Right cardiac atrium (tissue), 5 donors: ENCODE measurements at regions not wholly inside any gene's neighbourhood (a gene's known extent, or its start where the extent isn't known, plus 50 kb on each side); places are given as distances from the start of the nearest gene placed in this dataset.
"Not testable (repeated sequence)": the region's sequence is repeated elsewhere in the genome, so short reads cannot be mapped to it uniquely, and the experiment has no call there.

Experiments used
- ATAC-seq, 2 donors: fragments of 200-7000 bp; cut with Tn5 transposase; one replicate each; pipeline versions ENCODE4 v1.8.0 to v1.9.1; 2020; ENCODE audit warnings: moderate library complexity in 2 of 2, mild to moderate bottlenecking in 1 of 2
- DNase-seq, 3 donors: peaks; one replicate each; pipeline ENCODE4 v3.0.0-alpha.2; 2020
- H3K27ac ChIP-seq: one replicate; pipeline ENCODE4 v1.5.1; 2013; ENCODE audit warnings: mild to moderate bottlenecking, low read length, control low read depth, moderate library complexity
- H3K27me3 ChIP-seq: one replicate; pipeline ENCODE4 v1.6.1; 2013; ENCODE audit not compliant: control insufficient read depth, insufficient read depth
- H3K4me1 ChIP-seq: one replicate; pipeline ENCODE4 v1.6.1; 2013; ENCODE audit warnings: low read length; ENCODE audit not compliant: control insufficient read depth, insufficient read depth
- H3K4me3 ChIP-seq: one replicate; pipeline ENCODE4 v1.5.1; 2013; ENCODE audit warnings: low read length, control low read depth
- H3K9me3 ChIP-seq: one replicate; pipeline ENCODE4 v1.6.1; 2013; ENCODE audit warnings: low read length; ENCODE audit not compliant: control insufficient read depth
- WGBS: extraction: QIAGEN DNeasy Blood & Tissue Kit; methylation state at CpG from one replicate; pipeline ENCODE4 v1.1.7; 2013; 5-methylcytosine and 5-hydroxymethylcytosine counted together
- intact Hi-C, 4 donors: fragments of 100-400 bp; cut with DNase I; formaldehyde crosslinking; loops; one replicate each; pipeline versions ENCODE4 v1.11.0 to v1.14.0; 2022 to 2023
- donor health status: healthy with polysubstance abuse.
- donor health status: DM: no; HTN: yes; CAD: no.
- donor health status: DM: no; HTN: no; CAD: no.
- donor health status: DM: no; HTN: yes; CAD: no; lungs with severe emphysema.
- donor health status: DM: yes; HTN: yes; CAD: no.

DNA sequence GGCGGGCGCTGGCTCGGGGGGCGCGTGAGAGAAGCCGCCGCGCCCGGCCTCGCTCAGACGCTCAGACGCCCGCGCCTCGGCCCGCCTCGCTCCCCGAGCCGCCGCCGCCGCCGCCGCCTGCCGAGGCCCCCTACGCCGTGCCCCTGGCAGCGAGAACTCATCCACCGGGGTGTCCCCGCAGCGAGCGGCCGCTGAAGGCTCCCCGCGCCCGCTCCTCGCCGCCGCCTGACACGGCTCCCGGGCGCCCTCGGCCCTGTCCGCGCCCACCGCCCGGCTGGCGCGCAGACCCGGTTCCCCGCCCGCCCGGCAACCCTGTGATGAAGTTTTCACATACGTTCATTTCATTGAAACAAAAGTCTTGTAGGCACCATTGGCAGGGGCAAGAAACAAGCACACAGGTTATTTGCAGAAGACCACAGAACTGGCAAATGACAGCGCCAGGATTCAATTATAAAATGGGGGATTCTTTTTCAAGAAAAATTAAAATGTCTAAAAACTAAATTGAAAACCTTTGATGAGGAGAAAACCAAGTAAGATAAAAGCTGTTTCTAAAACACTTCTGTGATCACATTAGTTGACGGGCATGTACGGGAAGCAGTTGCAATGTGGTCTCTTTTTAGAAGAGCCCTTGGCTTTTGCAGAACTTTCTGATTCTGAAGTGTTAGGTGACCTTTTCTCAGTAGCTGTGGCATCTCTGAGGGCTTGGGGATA lies 50.5 kb upstream of the TUBA3D start:
- ATAC-seq = no peak
- 4% methylated on average over 44 of the region's 57 CpGs for WGBS
- peak overlapping the region; percentile 40 for H3K4me3 ChIP-seq
- intact Hi-C loops = no loop called here
- no peak overlapping the region for H3K27ac ChIP-seq
- no peaks in the 10 kb centered on the region for H3K4me1 ChIP-seq
- H3K9me3 ChIP-seq = no peaks in the 10 kb centered on the region
- peak in 1 of 3 donors; percentile 36 for DNase-seq
- no peaks in the 10 kb centered on the region for H3K27me3 ChIP-seq

DNA sequence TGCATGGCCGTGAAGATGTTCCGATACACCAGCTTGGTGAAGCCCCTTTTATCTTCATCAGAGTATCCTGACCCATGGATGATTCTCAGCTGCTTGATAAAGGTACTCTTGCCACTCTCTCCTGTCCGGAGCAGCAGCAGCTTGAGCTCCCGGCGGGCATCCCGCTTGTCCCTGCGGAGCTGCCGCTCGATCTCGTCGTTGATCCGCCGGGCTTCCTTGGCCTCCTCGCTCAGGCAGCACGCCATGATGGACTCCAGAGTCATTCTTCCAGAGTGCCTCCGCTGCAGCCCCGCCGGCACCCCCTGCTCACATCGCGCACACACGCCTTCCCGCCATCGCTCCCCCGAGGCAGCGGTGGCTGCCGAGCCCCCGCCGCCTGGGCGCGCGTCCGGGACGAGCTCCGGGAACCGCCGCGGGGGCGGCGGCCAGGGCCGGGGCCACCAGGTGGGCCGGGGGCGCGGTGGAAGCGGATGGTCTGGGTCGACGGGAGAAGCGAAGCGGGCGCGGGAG lies 51.3 kb upstream of the TUBA3D start:
- H3K27ac ChIP-seq, intact Hi-C loops, ATAC-seq, H3K4me1 ChIP-seq, DNase-seq, H3K9me3 ChIP-seq, H3K27me3 ChIP-seq: not testable (repeated sequence)
- 10% methylated on average over 50 of the region's 50 CpGs for WGBS
- peak overlapping the region; percentile 40 for H3K4me3 ChIP-seq

DNA sequence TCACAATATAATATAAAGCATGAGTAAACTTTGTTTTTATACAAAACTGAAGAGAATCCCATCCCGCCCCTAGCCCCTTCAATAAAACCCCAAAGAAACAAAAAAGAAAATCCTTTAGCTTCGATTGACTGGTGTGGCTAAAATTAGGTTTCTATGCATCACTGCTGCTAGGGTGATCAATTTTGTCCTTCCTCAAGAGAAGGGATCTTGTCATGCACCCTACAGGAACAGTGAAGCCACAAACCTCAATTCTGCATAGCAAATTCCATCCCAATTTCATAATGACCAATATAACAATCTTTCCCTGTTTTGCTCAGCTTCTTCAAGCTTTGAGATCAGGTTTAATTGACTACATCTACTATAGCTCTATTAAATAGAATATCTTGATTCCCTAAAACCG lies 55.2 kb upstream of the TUBA3D start:
- DNase-seq, H3K9me3 ChIP-seq, H3K27me3 ChIP-seq, H3K4me1 ChIP-seq, intact Hi-C loops, H3K4me3 ChIP-seq, ATAC-seq, H3K27ac ChIP-seq: not testable (repeated sequence)
- 76% methylated on average over 3 of the region's 3 CpGs for WGBS

DNA sequence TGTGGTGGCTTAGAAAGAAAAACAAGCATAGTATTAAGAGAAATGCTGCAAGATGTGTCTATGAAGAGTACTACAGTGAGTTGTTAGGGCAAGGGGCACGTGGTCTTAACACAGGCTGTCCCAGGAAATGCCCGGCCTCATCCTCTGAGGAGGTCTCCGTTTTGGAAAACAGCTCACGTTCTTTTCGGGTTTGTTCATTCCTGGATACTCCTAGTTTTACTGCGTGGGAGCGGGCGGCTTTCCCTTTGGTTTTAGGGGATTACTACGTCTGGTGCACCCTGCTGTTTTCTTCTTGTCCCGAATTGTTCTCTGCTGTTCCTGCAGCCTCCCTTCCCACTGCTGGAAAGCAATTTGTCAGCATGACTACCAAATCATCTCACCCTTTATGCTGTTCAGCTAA lies 55.5 kb upstream of the RAB6D start:
- ATAC-seq = no peak
- H3K9me3 ChIP-seq = no peaks in the 10 kb centered on the region
- H3K4me3 ChIP-seq = no peak overlapping the region
- DNase-seq = no peak
- H3K4me1 ChIP-seq = no peaks in the 10 kb centered on the region
- no peaks in the 10 kb centered on the region for H3K27me3 ChIP-seq
- 31% methylated on average over 10 of the region's 10 CpGs for WGBS
- intact Hi-C loops = loop anchor here in 3 of 4 donors (10.0 kb wide), 2 partner anchors 255 to 725 kb away; no protein-coding TSS in a partner anchor
- no peak overlapping the region for H3K27ac ChIP-seq

DNA sequence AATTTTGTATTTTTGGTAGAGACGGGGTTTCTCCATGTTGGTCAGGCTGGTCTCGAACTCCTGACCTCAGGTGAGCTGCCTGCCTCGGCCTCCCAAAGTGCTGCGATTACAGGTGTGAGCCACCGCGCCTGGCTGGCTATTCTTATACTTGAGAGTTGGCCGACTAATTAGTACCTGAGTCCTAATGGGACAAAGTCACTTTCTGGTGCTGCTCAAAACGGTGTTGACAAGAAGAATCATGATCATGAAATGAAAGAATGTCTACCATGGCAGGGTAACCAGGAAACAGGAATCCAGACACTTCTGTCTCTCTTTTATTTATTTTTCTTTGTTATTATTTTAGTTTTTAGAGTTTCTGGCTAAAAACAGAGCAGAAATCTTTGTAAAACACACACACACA lies 54.7 kb upstream of the RAB6D start:
- no peak for DNase-seq
- intact Hi-C loops = loop anchor here in 3 of 4 donors (10.0 kb wide), 2 partner anchors 256 to 726 kb away; no protein-coding TSS in a partner anchor
- WGBS = 78% methylated on average over 8 of the region's 8 CpGs
- no peaks in the 10 kb centered on the region for H3K9me3 ChIP-seq
- no peak overlapping the region for H3K4me3 ChIP-seq
- no peaks in the 10 kb centered on the region for H3K4me1 ChIP-seq
- no peak overlapping the region for H3K27ac ChIP-seq
- no peaks in the 10 kb centered on the region for H3K27me3 ChIP-seq
- no peak for ATAC-seq

DNA sequence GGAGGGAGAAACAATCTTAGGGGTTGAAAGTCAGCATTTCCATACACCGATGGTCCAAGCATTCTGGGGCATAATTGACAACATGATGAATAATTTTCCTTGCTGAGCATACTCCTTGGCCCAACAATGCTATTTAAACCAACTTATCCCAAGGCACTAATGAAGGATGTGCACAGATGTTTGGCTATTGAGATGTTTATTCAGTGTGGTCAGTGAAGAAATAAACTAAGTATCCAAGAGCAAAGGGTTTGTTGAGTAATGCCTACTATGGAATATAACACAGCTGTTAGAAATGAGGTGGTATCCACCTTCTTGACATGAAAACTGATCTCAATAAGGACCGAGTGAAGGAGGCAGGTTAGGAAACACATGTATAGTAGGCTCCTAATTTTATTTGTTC lies 53.9 kb upstream of the RAB6D start:
- Histone ChIP-seq H3K4me1 (no peaks in the 10 kb centered on the region), H3K27me3 (peaks cover 2% of the 10 kb centered on the region), H3K27ac (no peak overlapping the region), H3K9me3 (no peaks in the 10 kb centered on the region), H3K4me3 (no peak overlapping the region)
- WGBS = 67% methylated on average over 2 of the region's 2 CpGs
- intact Hi-C loops = loop anchor here in 3 of 4 donors (10.0 kb wide), 2 partner anchors 257 to 727 kb away; no protein-coding TSS in a partner anchor
- ATAC-seq (no peak), DNase-seq (no peak)

DNA sequence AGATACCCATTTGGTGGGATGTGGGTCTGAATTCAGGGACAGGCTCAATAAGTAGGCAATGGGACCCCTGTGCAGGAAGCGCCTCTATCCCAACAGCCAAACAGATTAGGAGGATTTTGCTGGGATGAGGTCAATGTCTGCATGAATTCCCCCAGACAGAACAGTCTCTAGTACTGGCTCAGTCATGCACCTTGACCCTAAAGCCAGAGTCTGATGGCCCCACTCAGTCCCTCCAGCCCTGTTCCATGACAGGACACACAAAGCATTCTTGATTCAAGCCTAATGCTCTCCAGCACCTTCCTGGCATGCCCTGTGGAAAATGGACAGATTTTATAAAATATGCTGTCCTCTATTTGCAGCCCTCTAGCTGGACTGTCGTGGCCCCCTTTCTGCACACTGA lies 49.8 kb upstream of the RAB6D start:
- ATAC-seq (no peak), DNase-seq (no peak)
- peaks cover 2% of the 10 kb centered on the region for H3K27me3 ChIP-seq
- H3K9me3 ChIP-seq = no peaks in the 10 kb centered on the region
- no peak overlapping the region for H3K4me3 ChIP-seq
- no peak overlapping the region for H3K27ac ChIP-seq
- intact Hi-C loops = loop anchor here in 3 of 4 donors (5.0 to 10.0 kb wide), 4 partner anchors 104 to 731 kb away; no protein-coding TSS in a partner anchor
- WGBS = 75% methylated on average over 2 of the region's 2 CpGs
- H3K4me1 ChIP-seq = no peaks in the 10 kb centered on the region
